ENCODE measurements at regions not wholly inside any gene's neighbourhood (a gene's known extent, or its start where the extent isn't known, plus 50 kb on each side); places are given as distances from the start of the nearest gene placed in this dataset.
A peak's percentile ranks its signal among the peaks of the same experiment; 100 is the strongest.

GRCh38 chr14:59116984-59117415 is 71.5 kb upstream of the DAAM1 start (continued):
- peak; percentile 18 to 79; a peak in 3 of 4 replicates for TF ChIP-seq EP300 (IDR thresholded peaks at IDR 0.05; ENCODE audit: borderline replicate concordance in 1 of 2, control insufficient read depth in 1 of 2, low read depth in 2 of 2, low read length in 2 of 2)
- TF ChIP-seq JUNB (IDR thresholded peaks at IDR 0.05), result peak; percentile 65
- peak; percentile 73; the same call in 1 of the 2 replicates for TF ChIP-seq ATF7 (IDR thresholded peaks at IDR 0.05; ENCODE audit: low read depth)
- peak; percentile 59 for TF ChIP-seq MEF2B (IDR thresholded peaks at IDR 0.05; ENCODE audit: partially characterized antibody, poor library complexity, severe bottlenecking)
- TF ChIP-seq ATF2 (IDR thresholded peaks at IDR 0.05; ENCODE audit: low read length), result peak; percentile 28; the same call in 1 of the 2 replicates
- TF ChIP-seq MTA2 (IDR thresholded peaks at IDR 0.05; ENCODE audit: low read depth), result peak; percentile 94
- peak; percentile 41 to 45; a peak in 3 of 4 replicates for TF ChIP-seq BHLHE40 (IDR thresholded peaks at IDR 0.05; ENCODE audit: borderline replicate concordance in 1 of 2, low read depth in 2 of 2, low read length in 1 of 2)
- peak in 1 of 2 experiments; percentile 63; a peak in 3 of 4 replicates for TF ChIP-seq IKZF2 (IDR thresholded peaks at IDR 0.05)
- TF ChIP-seq POU2F2 (IDR thresholded peaks at IDR 0.05; ENCODE audit: borderline replicate concordance, low read depth, low read length), result peak; percentile 56; the same call in 1 of the 3 replicates
- no peak for TF ChIP-seq RFX5 (IDR thresholded peaks at IDR 0.05; ENCODE audit: low read depth, low read length)
- TF ChIP-seq SMARCA5 (IDR thresholded peaks at IDR 0.05), result no peak
- no peak for TF ChIP-seq RUNX3 (IDR thresholded peaks at IDR 0.05; ENCODE audit: low read length)
- peak; percentile 62; the same call in 1 of the 2 replicates for TF ChIP-seq DPF2 (IDR thresholded peaks at IDR 0.05)
- TF ChIP-seq CREM (IDR thresholded peaks at IDR 0.05; ENCODE audit: low read depth), result no peak
- TF ChIP-seq EZH2 (IDR thresholded peaks at IDR 0.05; ENCODE audit: borderline replicate concordance, control insufficient read depth, low read depth, low read length), result no peak
- TF ChIP-seq IKZF1 (conservative IDR thresholded peaks at IDR 0.05), result peak; percentile 45; the same call in 1 of the 2 replicates
- TF ChIP-seq ETV6 (conservative IDR thresholded peaks at IDR 0.05 in 1 of 2, IDR thresholded peaks at IDR 0.05 in 1 of 2; ENCODE audit: borderline replicate concordance in 1 of 2, low read depth in 1 of 2), result no peak
- TF ChIP-seq NFYB (IDR thresholded peaks at IDR 0.05; ENCODE audit: insufficient read depth, low read depth, low read length), result no peak
- peak; percentile 24; the same call in 1 of the 2 replicates for TF ChIP-seq BCL11A (IDR thresholded peaks at IDR 0.05; ENCODE audit: low read depth, low read length)

Measured in GM12878 (cell line).